Aorta (tissue), 5 donors: ENCODE measurements at regions not wholly inside any gene's neighbourhood (a gene's known extent, or its start where the extent isn't known, plus 50 kb on each side); places are given as distances from the start of the nearest gene placed in this dataset.

Experiments
- ATAC-seq: fragments of 200-7000 bp; cut with Tn5 transposase; one replicate; pipeline ENCODE4 v1.9.1; 2022; ENCODE audit warnings: moderate library complexity; ENCODE audit not compliant: low FRiP score
- DNase-seq, 2 donors: peaks; one replicate each; pipeline ENCODE4 v3.0.0-alpha.2; 2020
- H3K27ac ChIP-seq, 2 donors: one replicate each; pipeline ENCODE4 v1.5.1; 2013; ENCODE audit warnings: low read length in 2 of 2, mild to moderate bottlenecking in 2 of 2, moderate library complexity in 2 of 2, control low read depth in 1 of 2, inconsistent platforms in 1 of 2, low read depth in 1 of 2
- H3K27me3 ChIP-seq, 2 donors: one replicate each; pipeline ENCODE4 v1.6.1; 2013; ENCODE audit warnings: control low read depth in 1 of 2, low read length in 1 of 2, mild to moderate bottlenecking in 1 of 2, moderate library complexity in 1 of 2; ENCODE audit not compliant: insufficient read depth in 2 of 2, control insufficient read depth in 1 of 2
- H3K36me3 ChIP-seq, 2 donors: one replicate each; pipeline ENCODE4 v1.6.1; 2013; ENCODE audit warnings: control low read depth in 1 of 2, low read length in 1 of 2, mild to moderate bottlenecking in 1 of 2; ENCODE audit not compliant: insufficient read depth in 2 of 2, control insufficient read depth in 1 of 2
- H3K4me1 ChIP-seq, 2 donors: one replicate each; pipeline ENCODE4 v1.6.1; 2013; ENCODE audit warnings: low read length in 2 of 2, control low read depth in 1 of 2, mild to moderate bottlenecking in 1 of 2, moderate library complexity in 1 of 2; ENCODE audit not compliant: insufficient read depth in 2 of 2, control insufficient read depth in 1 of 2
- H3K4me3 ChIP-seq, 2 donors: one replicate each; pipeline ENCODE4 v1.5.1; 2013; ENCODE audit warnings: low read length in 2 of 2, control low read depth in 1 of 2, mild to moderate bottlenecking in 1 of 2
- H3K9me3 ChIP-seq: one replicate; pipeline ENCODE4 v1.6.1; 2013; ENCODE audit warnings: mild to moderate bottlenecking, low read length; ENCODE audit not compliant: control insufficient read depth
- WGBS, 2 donors: extraction: QIAGEN DNeasy Blood & Tissue Kit; methylation state at CpG; one replicate each; pipeline ENCODE4 v1.1.7; 2013; 5-methylcytosine and 5-hydroxymethylcytosine counted together
- intact Hi-C, 2 donors: fragments of 100-400 bp; cut with DNase I; formaldehyde crosslinking; loops; one replicate each; pipeline versions ENCODE4 v1.14.2 to v1.15.0; 2022
- donor health status: healthy with polysubstance abuse.
- donor health status: Bipolar disorder and iron deficiency.
- donor health status: DM: no; HTN: no; CAD: no.
- donor health status: DM: no; HTN: no; CAD: no.
- donor health status: DM: yes; HTN: yes; CAD: no.

- ATAC-seq (no peak), DNase-seq (no peak)
- H3K9me3 ChIP-seq: no peaks in the 10 kb centered on the region
- H3K27ac ChIP-seq: no peak overlapping the region
- H3K27me3 ChIP-seq: no peaks in the 10 kb centered on the region
- H3K36me3 ChIP-seq: no peaks in the 10 kb centered on the region
- WGBS, 2 donors: 86 to 94% methylated on average over 1 of the region's 1 CpG
- intact Hi-C loops: no loop called here
- H3K4me3 ChIP-seq: no peak overlapping the region
- no peaks in the 10 kb centered on the region for H3K4me1 ChIP-seq
These were observed 438.0 kb upstream of the NXPH2 start for GRCh38 chr2:139218181-139218580.

GRCh38 chr2:139217641-139218040 is 437.5 kb upstream of the NXPH2 start:
- Histone ChIP-seq H3K27ac (no peak overlapping the region), H3K4me1 (no peaks in the 10 kb centered on the region), H3K36me3 (no peaks in the 10 kb centered on the region), H3K27me3 (no peaks in the 10 kb centered on the region), H3K4me3 (no peak overlapping the region), H3K9me3 (no peaks in the 10 kb centered on the region)
- WGBS, 2 donors: 87% methylated on average over 3 of the region's 3 CpGs
- ATAC-seq: no peak
- DNase-seq: no peak
- intact Hi-C loops: no loop called here

- H3K9me3 ChIP-seq: no peaks in the 10 kb centered on the region
- no peak overlapping the region for H3K27ac ChIP-seq
- ATAC-seq (no peak), DNase-seq (no peak)
- H3K4me1 ChIP-seq: no peaks in the 10 kb centered on the region
- H3K36me3 ChIP-seq: no peaks in the 10 kb centered on the region
- peaks cover 0 to 1% of the 10 kb centered on the region in 2 donors for H3K27me3 ChIP-seq
- H3K4me3 ChIP-seq: no peak overlapping the region
- intact Hi-C loops: no loop called here
These were observed 436.2 kb upstream of the NXPH2 start for GRCh38 chr2:139216435-139216834.

- WGBS, 2 donors: 75 to 82% methylated on average over 2 of the region's 2 CpGs
- H3K9me3 ChIP-seq: no peaks in the 10 kb centered on the region
- ATAC-seq (no peak), DNase-seq (no peak)
- H3K27me3 ChIP-seq: peaks cover 0 to 1% of the 10 kb centered on the region in 2 donors
- no peak overlapping the region for H3K4me3 ChIP-seq
- H3K27ac ChIP-seq: no peak overlapping the region
- intact Hi-C loops: no loop called here
- H3K4me1 ChIP-seq: no peaks in the 10 kb centered on the region
- H3K36me3 ChIP-seq: no peaks in the 10 kb centered on the region
These were observed 434.6 kb upstream of the NXPH2 start for GRCh38 chr2:139214801-139215200.

GRCh38 chr2:139209586-139209985 is 429.4 kb upstream of the NXPH2 start:
- Histone ChIP-seq H3K9me3 (no peaks in the 10 kb centered on the region), H3K27me3 (peaks cover 0 to 1% of the 10 kb centered on the region in 2 donors), H3K36me3 (no peaks in the 10 kb centered on the region), H3K27ac (no peak overlapping the region), H3K4me3 (no peak overlapping the region), H3K4me1 (no peaks in the 10 kb centered on the region)
- 92 to 100% methylated on average over 1 of the region's 1 CpG for WGBS, 2 donors
- intact Hi-C loops: no loop called here
- DNase-seq: no peak
- no peak for ATAC-seq

GRCh38 chr2:139201516-139201915 is 421.3 kb upstream of the NXPH2 start:
- ATAC-seq (no peak), DNase-seq (no peak)
- no peaks in the 10 kb centered on the region for H3K4me1 ChIP-seq
- 77 to 79% methylated on average over 2 of the region's 2 CpGs for WGBS, 2 donors
- H3K4me3 ChIP-seq: no peak overlapping the region
- no peaks in the 10 kb centered on the region for H3K9me3 ChIP-seq
- intact Hi-C loops: no loop called here
- no peaks in the 10 kb centered on the region for H3K27me3 ChIP-seq
- H3K27ac ChIP-seq: no peak overlapping the region
- no peaks in the 10 kb centered on the region for H3K36me3 ChIP-seq

GRCh38 chr2:139196754-139197153 is 416.6 kb upstream of the NXPH2 start:
- H3K4me1 ChIP-seq: no peaks in the 10 kb centered on the region
- H3K4me3 ChIP-seq: no peak overlapping the region
- H3K27me3 ChIP-seq: no peaks in the 10 kb centered on the region
- H3K27ac ChIP-seq: no peak overlapping the region
- 69 to 71% methylated on average over 4 of the region's 4 CpGs for WGBS, 2 donors
- DNase-seq (no peak), ATAC-seq (no peak)
- intact Hi-C loops: no loop called here
- no peaks in the 10 kb centered on the region for H3K36me3 ChIP-seq
- H3K9me3 ChIP-seq: no peaks in the 10 kb centered on the region

GRCh38 chr2:139194546-139194945 is 414.4 kb upstream of the NXPH2 start:
- no peaks in the 10 kb centered on the region for H3K36me3 ChIP-seq
- no peaks in the 10 kb centered on the region for H3K9me3 ChIP-seq
- no peak overlapping the region for H3K27ac ChIP-seq
- H3K4me3 ChIP-seq: no peak overlapping the region
- no peaks in the 10 kb centered on the region for H3K4me1 ChIP-seq
- ATAC-seq (no peak), DNase-seq (no peak)
- no peaks in the 10 kb centered on the region for H3K27me3 ChIP-seq
- 73 to 86% methylated on average over 7 of the region's 7 CpGs for WGBS, 2 donors
- intact Hi-C loops: no loop called here

- Histone ChIP-seq H3K4me1 (no peaks in the 10 kb centered on the region), H3K36me3 (no peaks in the 10 kb centered on the region), H3K27ac (no peak overlapping the region), H3K9me3 (no peaks in the 10 kb centered on the region), H3K4me3 (no peak overlapping the region), H3K27me3 (no peaks in the 10 kb centered on the region)
- DNase-seq: no peak
- no peak for ATAC-seq
- 72 to 79% methylated on average over 3 of the region's 3 CpGs for WGBS, 2 donors
- intact Hi-C loops: no loop called here
These were observed 396.9 kb upstream of the NXPH2 start for GRCh38 chr2:139177041-139177440.
